Gastrocnemius medialis (tissue), 4 donors: ENCODE measurements at regions not wholly inside any gene's neighbourhood (a gene's known extent, or its start where the extent isn't known, plus 50 kb on each side); places are given as distances from the start of the nearest gene placed in this dataset.

Experiments
- ATAC-seq, 2 donors: fragments of 150-250 bp; one replicate each; pipeline ENCODE4 v1.9.1; 2016
- DNase-seq, 2 donors: peaks; one replicate each; pipeline ENCODE4 v3.0.0-alpha.2; 2019
- H3K27ac ChIP-seq, 4 donors: fragments of 200-600 bp; sonication (generic); 1 replicate in 1 of 4; 2 replicates in 3 of 4; pipeline ENCODE4 v1.5.1; 2016 to 2018; ENCODE audit warnings: mild to moderate bottlenecking in 2 of 4, moderate library complexity in 1 of 4
- H3K27me3 ChIP-seq, 3 donors: fragments of 200-600 bp; sonication (generic) in 2 of 3; 1 replicate in 1 of 3; 2 replicates in 2 of 3; pipeline versions ENCODE4 v1.5.1 to v1.6.0; 2016 to 2019; ENCODE audit warnings: mild to moderate bottlenecking in 1 of 3, moderate library complexity in 1 of 3
- H3K36me3 ChIP-seq, 2 donors: fragments of 200-600 bp; sonication (generic) in 1 of 2; one replicate each; pipeline ENCODE4 v1.5.1; 2017 to 2018
- H3K4me1 ChIP-seq, 2 donors: fragments of 200-600 bp; sonication (generic) in 1 of 2; one replicate each; pipeline ENCODE4 v1.5.1; 2016 to 2017; ENCODE audit warnings: mild to moderate bottlenecking in 2 of 2
- H3K4me3 ChIP-seq, 4 donors: fragments of 200-600 bp; sonication (generic) in 3 of 4; 1 replicate in 1 of 4; 2 replicates in 3 of 4; pipeline ENCODE4 v1.5.1; 2016 to 2019; ENCODE audit warnings: mild to moderate bottlenecking in 2 of 4
- H3K9me3 ChIP-seq, 3 donors: fragments of 200-600 bp; sonication (generic) in 2 of 3; 1 replicate in 1 of 3; 2 replicates in 2 of 3; pipeline ENCODE4 v1.5.1; 2016 to 2019
- CTCF ChIP-seq, 5 experiments: fragments of 450-650 bp in 3 of 5; fragments of 200-600 bp in 2 of 5; sonication (generic) in 2 of 5; IDR thresholded peaks in 4 of 5; conservative IDR thresholded peaks in 1 of 5; 1 replicate in 4 of 5; 2 replicates in 1 of 5; pipeline ENCODE4 v1.5.1; 2016 to 2019; ENCODE audit warnings: antibody characterized with exemption in 5 of 5, mild to moderate bottlenecking in 3 of 5, moderate library complexity in 3 of 5
- POLR2A ChIP-seq, 2 donors: fragments of 450-650 bp; IDR thresholded peaks; one replicate each; pipeline ENCODE4 v1.6.1; 2017; ENCODE audit warnings: antibody characterized with exemption in 2 of 2, mild to moderate bottlenecking in 2 of 2, moderate library complexity in 2 of 2
- in situ Hi-C, 4 donors: fragments of 200-750 bp; cut with MboI; loops; one replicate each; pipeline versions ENCODE4 v1.15.0 to v1.8.0; 2017; ENCODE audit warnings: low sequenced_read_pairs in 4 of 4
- intact Hi-C: fragments of 100-400 bp; cut with DNase I; formaldehyde crosslinking; loops from one replicate; pipeline ENCODE4 v1.15.1; 2023; ENCODE audit warnings: low total_unique reads

GRCh38 chr10:33665501-33665900, 331.0 kb upstream of the NRP1 start:
- peaks cover 12 to 25% of the 10 kb centered on the region in 2 donors for H3K4me1 ChIP-seq
- H3K27ac ChIP-seq, result no peak overlapping the region
- ATAC-seq (no peak), DNase-seq (no peak)
- TF ChIP-seq CTCF (IDR thresholded peaks at IDR 0.05 in 4 of 5, conservative IDR thresholded peaks at IDR 0.05 in 1 of 5), result no peak
- TF ChIP-seq POLR2A (IDR thresholded peaks at IDR 0.05), result no peak
- no peak overlapping the region for H3K4me3 ChIP-seq
- H3K27me3 ChIP-seq, result no peaks in the 10 kb centered on the region
- in situ Hi-C loops (no loop called here), intact Hi-C loops (no loop called here)
- H3K36me3 ChIP-seq, result no peaks in the 10 kb centered on the region
- H3K9me3 ChIP-seq, result no peaks in the 10 kb centered on the region

GRCh38 chr10:33664070-33664469, 329.6 kb upstream of the NRP1 start:
- no peaks in the 10 kb centered on the region for H3K9me3 ChIP-seq
- TF ChIP-seq CTCF (IDR thresholded peaks at IDR 0.05 in 4 of 5, conservative IDR thresholded peaks at IDR 0.05 in 1 of 5) (no peak), POLR2A (IDR thresholded peaks at IDR 0.05) (no peak)
- intact Hi-C loops, result no loop called here
- H3K4me3 ChIP-seq, result no peak overlapping the region
- ATAC-seq (no peak), DNase-seq (no peak)
- H3K27ac ChIP-seq, result no peak overlapping the region
- in situ Hi-C loops, result no loop called here
- no peaks in the 10 kb centered on the region for H3K27me3 ChIP-seq
- H3K4me1 ChIP-seq, result peaks cover 12 to 25% of the 10 kb centered on the region in 2 donors
- H3K36me3 ChIP-seq, result no peaks in the 10 kb centered on the region

GRCh38 chr10:33661580-33662336, 327.3 kb upstream of the NRP1 start:
- H3K36me3 ChIP-seq, result no peaks in the 10 kb centered on the region
- H3K4me1 ChIP-seq, result peaks cover 12 to 25% of the 10 kb centered on the region in 2 donors
- H3K27ac ChIP-seq, result peak overlapping the region; percentile 32 to 58 (median 40)
- in situ Hi-C loops (no loop called here), intact Hi-C loops (no loop called here)
- H3K4me3 ChIP-seq, result peak overlapping the region in 2 of 4 donors; percentile 11 to 14
- H3K9me3 ChIP-seq, result no peaks in the 10 kb centered on the region
- DNase-seq, result peak; percentile 42 to 66
- peak; percentile 49 to 75 for ATAC-seq
- TF ChIP-seq POLR2A (IDR thresholded peaks at IDR 0.05) (no peak), CTCF (IDR thresholded peaks at IDR 0.05 in 4 of 5, conservative IDR thresholded peaks at IDR 0.05 in 1 of 5) (no peak)
- no peaks in the 10 kb centered on the region for H3K27me3 ChIP-seq

- intact Hi-C loops, result no loop called here
- in situ Hi-C loops, result no loop called here
- Histone ChIP-seq H3K4me1 (peaks cover 12 to 25% of the 10 kb centered on the region in 2 donors), H3K27ac (no peak overlapping the region), H3K9me3 (no peaks in the 10 kb centered on the region), H3K36me3 (no peaks in the 10 kb centered on the region), H3K27me3 (no peaks in the 10 kb centered on the region), H3K4me3 (no peak overlapping the region)
- ATAC-seq (no peak), DNase-seq (no peak)
- TF ChIP-seq CTCF (IDR thresholded peaks at IDR 0.05 in 4 of 5, conservative IDR thresholded peaks at IDR 0.05 in 1 of 5) (no peak), POLR2A (IDR thresholded peaks at IDR 0.05) (no peak)
Measured at GRCh38 chr10:33660329-33660728, 325.9 kb upstream of the NRP1 start.
